Activated CD4-positive, alpha-beta T cell treated with anti-CD3 and anti-CD28 coated beads, Interleukin-2, amount 50 U/mL, for 48 hours (primary cell): ENCODE measurements at regions not wholly inside any gene's neighbourhood (a gene's known extent, or its start where the extent isn't known, plus 50 kb on each side); places are given as distances from the start of the nearest gene placed in this dataset.

Experiments
- DNase-seq, 2 experiments: peaks; one replicate each; pipeline ENCODE4 v3.0.0-alpha.2; 2020

DNA sequence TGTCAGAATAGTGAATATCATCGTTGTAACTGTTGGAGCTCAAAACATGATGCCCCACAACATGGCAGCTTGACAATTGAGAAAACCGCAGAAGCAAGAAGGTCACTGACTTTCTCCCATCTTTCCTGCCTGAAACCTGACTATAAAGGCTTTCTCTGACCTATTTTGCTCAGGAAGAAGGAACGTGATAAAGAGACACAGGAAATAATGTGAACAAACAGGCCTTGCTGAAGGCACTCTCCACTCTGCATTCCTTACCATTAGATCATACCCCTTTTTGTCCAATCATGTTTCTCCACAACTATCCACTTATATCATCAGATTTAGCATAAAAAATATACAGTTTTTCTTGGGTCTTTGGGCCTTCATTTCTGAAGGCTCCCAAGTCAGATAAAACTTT, 916.8 kb downstream of the METTL15 start:
- no peak for DNase-seq

DNA sequence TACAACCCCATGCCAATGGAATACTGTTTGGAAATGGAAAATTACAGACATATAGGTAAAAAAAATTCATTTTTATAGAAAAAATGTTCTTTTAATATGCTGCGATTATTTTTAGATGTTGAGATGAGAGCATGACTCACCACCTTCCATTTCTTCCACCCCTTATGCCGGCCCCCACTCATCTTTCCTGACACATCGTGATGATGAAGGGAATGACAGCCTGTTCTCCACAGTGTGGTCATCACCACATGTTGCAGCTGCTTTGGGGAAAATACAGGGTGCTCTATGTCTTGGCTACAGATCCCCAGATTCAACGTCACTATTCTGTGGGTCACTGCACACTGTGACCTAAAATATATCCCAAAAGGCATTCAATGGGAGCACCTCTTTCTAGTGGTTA, 916.2 kb downstream of the METTL15 start:
- no peak for DNase-seq

DNA sequence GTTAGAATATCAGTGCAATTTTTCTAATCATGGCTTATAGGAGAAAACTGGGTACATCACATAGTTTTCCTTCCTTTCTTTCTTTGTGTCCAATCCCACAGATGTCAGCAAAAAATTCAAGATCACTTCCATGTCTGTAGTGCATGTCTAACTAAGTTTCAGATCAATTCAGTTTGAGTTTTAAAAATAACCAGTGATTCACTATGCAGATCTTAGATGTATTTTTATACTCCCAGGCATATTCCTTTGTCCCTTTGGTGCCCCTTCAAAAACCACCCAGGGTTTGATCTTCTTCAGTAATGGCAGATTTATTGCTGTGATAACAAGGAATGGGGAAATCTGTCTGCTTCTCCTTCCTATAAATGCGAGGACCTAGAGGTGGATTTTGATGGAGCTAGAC, 915.6 kb downstream of the METTL15 start:
- DNase-seq, result no peak

DNA sequence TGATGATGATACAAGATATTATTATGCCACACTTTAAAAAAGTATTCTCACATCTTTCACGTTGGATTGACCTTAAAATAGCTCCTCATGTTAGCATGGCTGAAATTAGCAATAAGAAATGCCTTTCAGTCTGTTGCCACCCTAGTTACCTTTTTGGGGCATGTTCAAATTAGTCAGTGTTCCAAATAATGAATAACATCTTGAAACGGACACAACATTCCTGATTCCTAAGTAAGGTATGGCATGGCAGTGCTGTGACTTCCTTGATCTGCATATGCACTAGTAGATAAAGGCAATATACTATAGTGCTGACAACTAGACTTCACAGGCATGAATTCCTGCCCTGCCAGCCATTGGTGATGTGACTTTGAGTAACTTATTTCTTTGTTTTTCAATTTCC, 914.5 kb downstream of the METTL15 start:
- no peak for DNase-seq

DNA sequence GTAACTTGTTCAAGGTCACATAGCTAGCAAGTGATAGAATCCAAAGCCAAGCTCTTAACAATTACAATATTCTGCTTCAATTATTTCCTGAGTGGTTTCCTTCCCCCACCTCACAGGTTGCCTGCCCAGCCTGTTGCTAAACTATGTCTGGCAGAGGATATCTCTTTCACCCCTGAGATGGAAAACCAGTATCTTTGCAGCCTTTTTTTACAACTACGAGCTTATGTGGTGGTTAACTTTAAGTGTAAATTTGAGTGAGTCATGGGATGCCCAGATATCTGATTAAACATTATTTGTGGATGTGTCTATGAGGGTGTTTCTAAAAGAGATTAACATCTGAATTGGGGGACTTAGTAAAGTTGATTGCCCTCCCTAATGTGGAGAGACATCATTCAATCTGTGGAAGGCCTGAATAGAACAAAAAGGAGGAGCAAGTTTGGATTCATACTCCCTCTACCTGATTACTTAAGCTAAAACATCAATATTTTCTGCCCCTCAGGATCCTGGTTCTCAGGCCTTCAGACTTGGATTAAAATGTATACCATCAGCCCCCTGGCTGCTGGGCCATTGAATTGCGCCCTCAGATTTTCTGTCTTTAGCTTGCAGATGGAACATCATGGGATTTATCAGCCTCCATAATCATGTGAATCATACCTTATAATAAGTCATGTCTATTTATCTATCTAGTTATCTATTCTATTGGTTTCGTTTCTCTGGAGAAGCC, 911.9 kb downstream of the METTL15 start:
- no peak for DNase-seq

DNA sequence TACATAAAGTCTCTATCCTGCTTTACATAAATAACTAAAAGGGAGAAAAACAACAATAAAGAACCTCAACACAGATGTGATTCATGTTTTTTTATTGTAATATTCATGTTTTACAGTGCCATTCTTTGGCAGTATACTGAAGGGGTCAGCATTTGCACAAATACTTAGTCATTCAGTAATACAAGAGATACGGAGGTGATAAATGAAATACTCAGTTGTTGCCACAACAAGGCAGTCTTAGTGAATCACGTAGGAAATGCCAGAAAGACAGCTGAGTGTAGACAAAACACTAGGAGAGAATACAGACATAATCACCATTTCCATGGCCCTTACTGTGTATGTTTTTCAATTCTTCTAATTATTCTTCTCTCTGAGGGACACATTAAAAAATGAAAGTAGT, 910.4 kb downstream of the METTL15 start:
- no peak for DNase-seq

DNA sequence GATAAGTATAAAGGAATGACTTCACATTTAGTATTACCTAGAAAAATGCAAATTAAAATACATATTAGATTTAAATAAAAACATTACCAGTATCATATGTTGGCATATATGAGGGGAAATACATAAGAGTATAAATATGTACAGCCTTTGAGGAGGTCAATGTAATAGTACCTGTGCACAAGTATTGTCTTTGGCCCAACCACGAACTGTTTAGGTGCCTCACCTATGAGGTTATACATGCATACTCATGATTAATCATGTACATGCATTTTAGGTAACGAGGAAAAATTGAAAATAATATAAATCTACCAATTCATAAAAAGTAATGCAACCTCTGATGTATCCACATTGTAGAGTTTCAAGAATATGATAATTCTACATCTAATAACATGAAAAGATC, 909.8 kb downstream of the METTL15 start:
- no peak for DNase-seq

DNA sequence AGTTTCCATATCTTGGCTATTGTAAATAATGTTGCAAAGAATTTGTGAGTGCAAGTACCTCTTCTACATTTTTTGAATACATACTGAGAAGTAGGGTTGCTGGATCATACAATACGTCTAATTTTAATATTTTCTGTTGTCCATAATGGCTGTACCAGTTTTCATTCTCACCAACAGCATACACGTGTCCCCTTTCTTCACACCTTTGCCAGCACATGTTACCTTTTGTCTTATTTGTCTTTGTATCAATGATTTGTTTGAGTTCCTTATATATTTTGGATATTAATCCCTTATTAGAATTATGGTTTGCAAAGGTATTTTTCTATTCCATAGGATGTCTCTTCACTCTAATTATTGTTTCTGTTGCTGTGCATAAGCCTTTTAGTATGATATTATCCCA, 904.3 kb downstream of the METTL15 start:
- DNase-seq, result no peak

DNA sequence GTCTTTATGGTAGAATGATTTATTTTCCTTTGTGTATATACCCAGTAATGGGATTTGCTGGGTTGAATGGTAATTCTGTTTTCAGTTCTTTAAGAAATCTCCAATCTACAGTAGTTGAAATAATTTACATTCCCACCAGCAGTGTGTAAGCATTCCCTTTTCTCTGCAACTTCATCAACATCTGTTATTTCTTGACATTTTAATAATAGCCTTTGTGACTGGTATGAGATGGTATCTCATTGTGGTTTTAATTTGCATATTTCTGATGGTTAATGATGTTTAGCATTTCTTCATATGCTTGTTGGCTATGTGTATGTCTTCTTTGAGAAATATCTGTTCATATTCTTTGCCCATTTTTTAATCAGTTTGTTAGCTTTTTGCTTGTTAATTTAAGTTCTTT, 901.2 kb downstream of the METTL15 start:
- no peak for DNase-seq

DNA sequence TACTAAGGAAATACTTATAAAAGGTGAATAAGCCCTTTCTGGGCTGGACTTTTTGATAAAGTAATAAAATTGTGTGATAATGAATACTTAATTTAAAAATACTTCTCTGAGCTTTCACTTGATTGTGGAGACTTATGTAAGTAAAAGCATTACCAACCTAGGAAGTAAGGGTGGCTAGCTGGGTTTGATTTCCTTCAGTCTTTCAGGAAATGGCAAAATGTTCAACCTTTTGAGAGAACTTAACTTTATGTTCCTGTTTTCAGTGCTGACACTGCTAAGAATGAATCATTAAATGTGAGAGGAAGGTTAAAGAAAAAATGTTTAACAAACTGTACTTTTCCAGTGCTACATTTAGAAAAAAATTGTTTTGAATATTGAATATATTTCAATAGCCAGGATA, 900.3 kb downstream of the METTL15 start:
- DNase-seq, result no peak

DNA sequence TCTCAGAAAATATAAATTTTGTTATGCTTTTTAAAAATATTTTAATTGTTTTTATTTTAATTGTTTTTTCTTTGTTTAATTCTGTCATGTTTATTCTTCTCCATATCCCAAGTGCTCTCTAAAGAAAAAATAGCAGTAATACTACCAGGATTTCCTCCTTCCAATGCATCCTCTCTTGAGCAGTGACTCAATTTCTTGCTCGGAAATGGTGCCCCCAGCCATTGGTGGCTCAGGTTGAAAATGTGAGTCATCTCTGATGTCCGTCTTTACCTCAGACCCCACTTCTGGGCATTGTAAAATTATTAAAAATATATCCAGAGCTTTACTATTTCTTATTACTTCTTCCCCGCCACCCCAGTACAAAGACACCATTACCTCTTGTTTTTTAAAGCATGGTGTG, 898.5 kb downstream of the METTL15 start:
- no peak for DNase-seq

DNA sequence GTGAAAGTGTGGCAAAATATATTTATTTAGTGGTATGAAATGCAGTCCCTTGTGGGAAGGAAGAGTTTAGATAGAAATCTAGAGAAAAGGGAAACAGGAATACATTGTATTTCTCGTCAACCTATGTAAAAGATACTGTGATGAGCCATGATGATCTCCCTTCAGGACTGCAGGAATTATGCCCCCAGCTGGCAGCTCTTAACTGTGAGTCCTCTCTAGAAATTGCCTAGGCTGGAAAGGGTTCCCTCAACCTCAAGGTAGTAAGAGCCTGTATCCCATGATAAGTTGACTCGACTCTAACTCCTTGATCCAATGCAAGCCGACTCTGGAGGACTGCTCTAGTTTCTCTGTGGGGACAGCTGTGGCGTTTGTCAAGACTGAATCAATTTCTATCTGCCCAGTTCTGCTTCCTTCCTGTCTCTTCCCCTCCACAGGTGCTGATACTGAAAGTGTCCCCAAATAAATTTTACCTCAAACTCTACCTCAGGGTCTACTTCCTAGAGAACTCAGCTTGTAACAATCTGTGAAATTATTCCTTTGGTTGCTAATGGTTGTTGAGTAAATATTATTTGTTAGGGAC, 897.3 kb downstream of the METTL15 start:
- peak in 1 of 2 experiments; percentile 2 for DNase-seq

DNA sequence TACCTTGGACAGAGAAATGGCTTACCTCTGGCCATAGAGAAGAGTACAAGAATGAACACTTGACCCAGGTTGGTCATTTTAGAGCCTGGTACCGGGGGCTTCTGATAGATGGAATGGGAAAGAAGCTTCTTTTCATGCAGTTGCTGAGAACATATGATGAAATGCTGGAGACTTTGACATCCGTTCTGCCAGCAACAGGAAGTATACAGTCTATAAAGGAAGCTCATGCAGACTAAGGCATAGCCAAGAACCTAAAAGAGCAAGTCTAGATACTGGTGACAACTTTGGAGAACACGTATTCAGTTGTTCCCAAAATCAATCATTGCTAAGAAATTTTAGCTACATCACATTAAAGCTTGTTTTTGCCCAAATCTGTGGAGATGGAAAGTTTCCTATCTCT, 894.6 kb downstream of the METTL15 start:
- no peak for DNase-seq

DNA sequence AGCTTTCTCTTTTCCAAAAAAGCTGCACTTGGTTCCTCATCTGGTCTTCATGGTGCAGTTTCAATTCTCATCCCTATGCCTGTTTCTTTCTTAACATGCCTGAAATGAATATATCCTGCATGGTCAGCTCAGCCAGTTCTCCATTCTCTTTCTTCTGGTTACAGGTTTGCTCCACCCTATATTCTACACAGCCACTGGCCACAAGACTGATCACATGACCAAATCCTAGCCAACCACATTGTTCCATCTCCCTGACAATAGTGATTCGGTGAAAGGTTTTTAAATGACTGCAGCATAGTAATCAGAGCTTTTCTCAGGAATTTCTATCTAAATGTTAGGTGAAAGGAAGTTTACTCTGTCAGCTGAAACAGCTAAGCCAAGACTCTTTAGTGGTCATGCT, 891.4 kb downstream of the METTL15 start:
- no peak for DNase-seq

DNA sequence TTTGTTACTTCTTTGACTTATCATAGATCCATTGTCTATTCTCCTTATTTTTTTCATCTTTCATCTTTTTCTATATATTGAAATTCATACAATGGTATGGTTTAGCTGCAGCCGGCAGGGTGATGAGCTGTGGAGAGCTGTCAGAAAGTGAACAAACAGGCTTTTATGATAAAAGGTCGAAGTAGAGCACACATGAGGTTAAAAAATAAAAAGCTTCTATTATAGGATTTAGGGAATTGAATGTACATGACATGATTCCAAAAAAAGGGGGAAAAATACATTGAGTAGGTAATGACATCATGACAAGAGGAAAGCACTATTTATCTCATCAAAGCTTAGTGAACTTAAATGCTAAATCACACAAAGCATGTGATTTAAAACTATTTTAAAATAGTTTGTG, 884.8 kb downstream of the METTL15 start:
- DNase-seq, result no peak

DNA sequence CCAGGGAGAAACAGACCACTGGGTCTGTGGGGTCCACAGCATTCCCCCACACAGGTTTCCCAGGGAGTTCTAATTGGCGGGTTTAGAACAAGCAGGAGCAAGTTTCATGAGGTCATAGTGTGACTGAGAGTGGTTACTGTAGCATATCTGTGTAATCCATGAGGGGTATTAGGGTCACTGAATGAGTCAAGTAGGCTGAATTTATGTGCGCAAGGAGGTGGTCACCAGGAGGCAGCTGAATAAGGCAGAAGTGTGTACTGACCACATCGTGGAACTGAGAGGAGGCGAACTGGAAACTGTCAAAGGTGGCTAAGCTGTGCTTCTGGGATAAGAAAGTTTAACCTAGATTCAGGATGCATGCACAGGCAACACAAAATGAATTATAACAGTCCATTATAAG, 876.0 kb downstream of the METTL15 start:
- no peak for DNase-seq

DNA sequence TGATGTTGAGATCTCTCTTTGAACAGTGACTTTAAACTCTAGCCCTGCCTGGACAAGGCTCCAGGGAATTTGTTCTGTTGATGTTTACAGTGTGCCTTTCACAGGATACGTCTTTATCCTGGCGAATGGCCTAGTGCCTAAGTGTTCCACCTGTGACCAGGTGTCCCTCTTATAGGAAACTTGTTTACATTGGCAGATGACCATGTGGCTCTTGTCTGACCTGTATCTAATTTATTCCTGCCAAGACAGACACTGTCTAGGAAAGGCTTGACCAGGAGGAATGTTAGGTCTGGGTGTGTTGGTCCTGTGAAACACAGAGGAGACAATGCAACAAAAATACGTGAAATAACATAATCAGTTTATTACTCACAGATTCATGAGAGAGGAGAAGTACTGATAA, 875.6 kb downstream of the METTL15 start:
- no peak for DNase-seq

DNA sequence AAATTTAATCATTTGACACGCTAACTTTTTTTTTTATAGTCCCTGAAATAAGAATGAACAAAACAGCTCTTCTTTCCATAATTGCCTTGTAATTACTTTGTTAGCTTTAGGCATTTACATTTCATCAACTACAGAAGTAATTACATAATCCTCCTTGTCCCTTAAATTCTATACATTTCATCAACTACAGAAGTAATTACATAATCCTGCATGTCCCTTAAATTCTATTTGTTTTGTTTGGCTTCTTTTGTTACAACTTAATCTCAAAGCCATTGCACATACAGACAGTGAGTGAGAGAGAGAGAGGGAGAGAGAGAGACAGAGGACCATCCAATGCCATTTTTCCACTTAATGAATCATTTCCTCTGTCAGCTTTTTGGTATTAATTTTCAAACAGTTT, 873.2 kb downstream of the METTL15 start:
- DNase-seq, result no peak

DNA sequence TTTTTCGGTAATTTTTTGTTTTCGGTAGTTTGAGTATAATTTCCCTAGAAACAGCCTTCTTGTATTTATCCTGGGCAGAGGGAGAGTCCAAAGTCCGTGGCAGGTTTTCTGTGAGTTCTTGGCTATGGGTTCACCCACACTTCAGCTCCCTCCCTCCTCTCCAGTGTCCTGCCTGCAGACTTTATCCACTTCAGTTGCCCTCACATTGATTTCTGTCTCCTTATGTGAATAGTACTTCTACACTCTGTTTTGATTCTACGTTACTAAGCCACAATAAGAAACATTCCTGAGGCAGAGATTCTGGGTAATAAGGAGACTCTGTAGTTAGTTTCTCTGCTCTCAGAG, 868.6 kb downstream of the METTL15 start:
- DNase-seq, result no peak

DNA sequence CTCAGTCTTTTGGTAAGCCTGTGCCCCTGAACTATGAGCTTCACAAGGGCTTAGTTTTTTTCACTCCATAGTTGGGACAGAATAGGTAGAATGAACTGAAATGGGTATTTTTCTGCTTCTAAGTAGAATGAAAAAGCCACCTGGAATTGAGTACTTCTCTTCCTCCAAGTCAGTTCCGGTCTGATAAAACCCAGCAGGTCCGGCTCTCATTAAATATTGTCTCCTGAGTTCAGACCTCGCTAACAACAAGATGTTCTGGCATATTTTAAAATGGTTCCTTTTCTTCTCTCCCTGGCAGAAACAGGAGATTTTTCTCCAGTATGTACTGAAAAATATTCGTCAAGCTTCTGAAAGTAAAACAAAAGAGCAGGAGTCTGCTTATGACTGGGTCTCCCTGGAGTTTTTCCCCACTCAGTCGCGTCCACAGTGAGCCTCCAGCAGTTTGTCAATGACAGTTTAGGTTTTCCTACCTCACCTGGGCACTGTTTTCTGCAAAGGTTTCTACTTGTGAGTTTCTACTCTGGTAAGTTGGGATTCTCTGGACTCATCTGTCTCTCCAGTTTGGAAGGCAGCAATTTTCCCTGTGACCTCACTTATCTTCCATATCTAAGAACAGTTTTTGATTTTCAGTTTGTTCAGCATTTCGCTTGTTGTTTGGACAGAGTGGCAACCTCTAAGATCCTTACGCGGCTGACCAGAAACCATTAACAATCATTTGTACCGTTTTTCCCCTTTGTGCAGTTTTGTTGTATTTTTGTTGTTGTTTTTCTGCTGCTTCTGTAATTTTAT, 868.0 kb downstream of the METTL15 start:
- no peak for DNase-seq

DNA sequence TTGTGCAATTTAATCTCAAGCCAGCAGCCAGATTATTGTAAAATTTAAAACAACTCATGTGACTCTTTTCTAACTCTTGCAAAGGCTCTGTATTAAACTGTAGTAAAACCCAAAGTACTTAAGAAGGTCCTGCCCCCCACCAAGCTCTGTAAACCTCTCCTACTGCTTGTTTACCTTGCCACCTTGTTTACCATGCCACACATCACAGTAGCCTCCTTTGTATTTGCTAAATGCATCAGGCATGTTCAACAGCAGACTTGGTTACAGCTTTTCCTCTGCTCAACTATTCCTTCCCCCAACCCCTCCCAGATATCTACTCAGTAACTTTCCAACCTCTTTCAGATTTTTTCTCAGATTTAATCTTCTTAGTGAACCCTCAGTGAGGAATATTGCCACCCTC, 861.6 kb downstream of the METTL15 start:
- no peak for DNase-seq

DNA sequence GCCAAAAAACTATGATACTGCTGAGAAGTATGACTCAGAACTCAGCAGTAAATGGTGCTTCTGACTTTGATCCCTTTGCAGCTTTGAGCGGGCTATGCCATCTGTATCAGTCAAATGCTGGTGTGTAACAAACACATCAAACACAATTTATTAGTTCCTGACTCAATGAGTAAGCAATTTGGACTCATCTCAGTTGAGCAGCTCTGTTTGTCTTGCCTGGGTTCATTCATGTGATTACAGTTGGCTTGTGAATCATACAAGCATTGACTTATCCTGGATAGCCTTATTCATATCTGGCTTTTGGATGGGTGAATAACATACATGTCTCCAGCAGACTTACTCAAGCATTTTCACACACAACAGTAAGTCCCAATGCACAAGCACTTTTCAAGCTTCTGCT, 858.8 kb downstream of the METTL15 start:
- DNase-seq, result no peak

DNA sequence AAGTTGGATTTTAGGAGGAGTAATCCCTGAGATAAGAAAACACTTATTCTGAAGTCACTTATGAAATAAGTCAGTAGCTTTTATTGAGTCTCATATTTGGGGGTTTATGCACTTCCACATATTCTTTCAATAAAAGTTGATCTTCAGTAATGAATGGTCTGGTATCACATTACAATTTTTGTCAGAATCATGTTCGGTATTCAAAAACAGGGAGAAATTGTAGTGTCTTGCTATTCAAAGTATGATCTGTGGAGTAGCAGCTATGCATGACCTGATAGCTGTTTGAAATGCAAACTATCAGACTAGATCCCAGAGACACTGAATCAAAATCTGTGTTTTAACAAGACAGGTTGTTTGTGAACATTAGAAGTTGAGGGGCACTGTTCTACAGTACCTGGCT, 857.6 kb downstream of the METTL15 start:
- no peak for DNase-seq

DNA sequence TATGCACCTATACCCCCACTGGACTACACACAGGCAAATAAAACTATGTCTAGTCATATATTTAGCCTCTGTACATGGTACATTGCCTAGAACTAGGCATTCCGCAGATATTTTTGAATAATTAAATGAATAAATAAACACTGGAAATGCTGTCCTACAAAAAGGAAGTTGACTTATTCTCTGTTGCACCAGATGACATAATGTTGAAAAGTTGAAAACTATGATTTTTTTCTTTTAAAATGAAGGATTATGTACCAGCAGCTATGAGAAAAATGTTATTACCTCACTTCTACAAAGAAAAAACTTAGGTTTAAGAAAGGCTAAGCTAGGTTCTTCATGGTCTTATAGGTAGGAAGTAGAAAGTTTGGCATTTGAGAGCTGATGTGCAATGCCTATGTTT, 856.6 kb downstream of the METTL15 start:
- DNase-seq, result no peak

DNA sequence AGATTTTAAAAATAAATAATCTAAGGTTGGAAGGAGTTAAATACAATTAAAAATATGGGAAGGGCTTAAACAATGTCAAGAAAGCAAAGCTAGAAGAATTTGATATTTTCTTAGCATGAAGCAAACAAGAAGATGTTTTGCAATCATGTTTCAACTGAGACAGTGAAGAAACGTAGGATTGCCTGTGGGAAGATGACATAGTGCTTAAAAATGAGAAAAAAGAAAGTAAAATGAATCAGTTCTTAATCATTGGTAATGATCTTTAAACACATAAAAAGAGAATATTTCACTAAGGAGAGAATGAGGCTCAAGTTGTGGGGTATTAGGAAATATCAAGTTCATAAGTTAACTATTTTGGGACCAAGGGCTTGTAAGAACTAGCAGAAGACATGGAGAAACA, 855.0 kb downstream of the METTL15 start:
- DNase-seq, result no peak
